ENCODE measurements at regions not wholly inside any gene's neighbourhood (a gene's known extent, or its start where the extent isn't known, plus 50 kb on each side); places are given as distances from the start of the nearest gene placed in this dataset.

- H3K4me1 ChIP-seq (ENCODE audit: insufficient read depth) = no peaks in the 10 kb centered on the region
- H3K9me3 ChIP-seq = no peaks in the 10 kb centered on the region
- H3K27me3 ChIP-seq = no peaks in the 10 kb centered on the region
- no peak overlapping the region for H3K27ac ChIP-seq
- DNase-seq = no peak
- H3K4me3 ChIP-seq = no peak overlapping the region
- TF ChIP-seq, protein P1, sequence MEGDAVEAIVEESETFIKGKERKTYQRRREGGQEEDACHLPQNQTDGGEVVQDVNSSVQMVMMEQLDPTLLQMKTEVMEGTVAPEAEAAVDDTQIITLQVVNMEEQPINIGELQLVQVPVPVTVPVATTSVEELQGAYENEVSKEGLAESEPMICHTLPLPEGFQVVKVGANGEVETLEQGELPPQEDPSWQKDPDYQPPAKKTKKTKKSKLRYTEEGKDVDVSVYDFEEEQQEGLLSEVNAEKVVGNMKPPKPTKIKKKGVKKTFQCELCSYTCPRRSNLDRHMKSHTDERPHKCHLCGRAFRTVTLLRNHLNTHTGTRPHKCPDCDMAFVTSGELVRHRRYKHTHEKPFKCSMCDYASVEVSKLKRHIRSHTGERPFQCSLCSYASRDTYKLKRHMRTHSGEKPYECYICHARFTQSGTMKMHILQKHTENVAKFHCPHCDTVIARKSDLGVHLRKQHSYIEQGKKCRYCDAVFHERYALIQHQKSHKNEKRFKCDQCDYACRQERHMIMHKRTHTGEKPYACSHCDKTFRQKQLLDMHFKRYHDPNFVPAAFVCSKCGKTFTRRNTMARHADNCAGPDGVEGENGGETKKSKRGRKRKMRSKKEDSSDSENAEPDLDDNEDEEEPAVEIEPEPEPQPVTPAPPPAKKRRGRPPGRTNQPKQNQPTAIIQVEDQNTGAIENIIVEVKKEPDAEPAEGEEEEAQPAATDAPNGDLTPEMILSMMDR (IDR thresholded peaks at IDR 0.05) = no peak
- TF ChIP-seq POLR2A (IDR thresholded peaks at IDR 0.05) (no peak), EP300 (IDR thresholded peaks at IDR 0.05) (no peak)
- H3K36me3 ChIP-seq = no peaks in the 10 kb centered on the region
- WGBS, 3 donors = 8 to 13% (median 8%) methylated on average over 10 of the region's 10 CpGs
- intact Hi-C loops (cut with DNase I) = no loop called here
Measured at GRCh38 chr17:11121341-11121985, 119.5 kb upstream of the SHISA6 start.

GRCh38 chr17:11109106-11109505, 131.9 kb upstream of the SHISA6 start:
- intact Hi-C loops (cut with DNase I) = no loop called here
- Histone ChIP-seq H3K27me3 (no peaks in the 10 kb centered on the region), H3K4me1 (ENCODE audit: insufficient read depth) (no peaks in the 10 kb centered on the region), H3K4me3 (no peak overlapping the region), H3K36me3 (no peaks in the 10 kb centered on the region), H3K9me3 (no peaks in the 10 kb centered on the region), H3K27ac (no peak overlapping the region)
- 67 to 74% (median 71%) methylated on average over 4 of the region's 4 CpGs for WGBS, 3 donors
- DNase-seq = no peak
- no peak for TF ChIP-seq POLR2A (IDR thresholded peaks at IDR 0.05)
- TF ChIP-seq, protein P1 (IDR thresholded peaks at IDR 0.05) = no peak
- TF ChIP-seq EP300 (IDR thresholded peaks at IDR 0.05) = no peak

GRCh38 chr17:11105141-11105540, 135.9 kb upstream of the SHISA6 start:
- Histone ChIP-seq H3K4me1 (ENCODE audit: insufficient read depth) (no peaks in the 10 kb centered on the region), H3K4me3 (no peak overlapping the region), H3K9me3 (no peaks in the 10 kb centered on the region), H3K27me3 (no peaks in the 10 kb centered on the region), H3K36me3 (no peaks in the 10 kb centered on the region), H3K27ac (no peak overlapping the region)
- intact Hi-C loops (cut with DNase I) = no loop called here
- TF ChIP-seq, protein P1 (IDR thresholded peaks at IDR 0.05) = no peak
- TF ChIP-seq POLR2A (IDR thresholded peaks at IDR 0.05) (no peak), EP300 (IDR thresholded peaks at IDR 0.05) (no peak)
- DNase-seq = no peak

DNA sequence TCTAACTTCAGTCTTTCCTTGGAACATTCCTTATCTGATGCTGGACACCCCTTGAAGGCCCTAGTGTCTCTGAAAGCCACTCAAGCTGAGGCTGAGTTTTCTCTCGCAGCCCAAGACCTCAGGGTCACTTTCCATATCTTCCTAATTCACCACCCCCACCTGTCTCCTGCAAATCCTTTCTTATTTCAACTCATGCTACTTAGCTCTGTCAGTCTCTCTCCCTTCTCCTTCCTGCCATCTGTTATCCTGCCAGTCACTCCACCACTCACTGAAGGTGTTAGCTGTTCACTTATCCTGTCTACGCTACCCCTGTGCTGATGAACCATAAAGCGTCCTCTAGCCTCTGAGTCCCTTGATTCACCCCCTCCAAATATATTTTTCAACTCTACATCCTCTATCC, 143.9 kb upstream of the SHISA6 start:
- no peaks in the 10 kb centered on the region for H3K9me3 ChIP-seq
- no peaks in the 10 kb centered on the region for H3K4me1 ChIP-seq (ENCODE audit: insufficient read depth)
- no peak for DNase-seq
- no peak overlapping the region for H3K27ac ChIP-seq
- 58 to 63% (median 61%) methylated on average over 3 of the region's 3 CpGs for WGBS, 3 donors
- H3K27me3 ChIP-seq = no peaks in the 10 kb centered on the region
- H3K36me3 ChIP-seq = no peaks in the 10 kb centered on the region
- no peak for TF ChIP-seq EP300 (IDR thresholded peaks at IDR 0.05)
- TF ChIP-seq, protein P1 (IDR thresholded peaks at IDR 0.05) = no peak
- no peak for TF ChIP-seq POLR2A (IDR thresholded peaks at IDR 0.05)
- intact Hi-C loops (cut with DNase I) = no loop called here
- no peak overlapping the region for H3K4me3 ChIP-seq

All from ovary (tissue), 7 donors.